OCI-LY3 (cell line): ENCODE measurements at regions not wholly inside any gene's neighbourhood (a gene's known extent, or its start where the extent isn't known, plus 50 kb on each side); places are given as distances from the start of the nearest gene placed in this dataset.

ENCODE experiments used
- CTCF ChIP-seq: fragments of 200-600, 300-600 bp; sonication (generic); IDR thresholded peaks from 2 replicates; pipeline ENCODE4 v1.5.1; 2014; ENCODE audit warnings: antibody characterized with exemption, low read length, low read depth
- EZH2phosphoT487 ChIP-seq: fragments of 200-600 bp; shearing (Covaris generic); IDR thresholded peaks from 2 replicates; pipeline ENCODE4 v1.6.1; 2018; ENCODE audit warnings: antibody characterized with exemption, mixed run types, low read depth

GRCh38 chr2:239467281-239467955 is 66.6 kb upstream of the HDAC4 start:
- TF ChIP-seq CTCF (no peak), EZH2phosphoT487 (no peak)
